Breast epithelium (tissue), 4 donors: ENCODE measurements at regions not wholly inside any gene's neighbourhood (a gene's known extent, or its start where the extent isn't known, plus 50 kb on each side); places are given as distances from the start of the nearest gene placed in this dataset.

Experiments used
- DNase-seq, 2 donors: peaks; one replicate each; pipeline ENCODE4 v3.0.0-alpha.2; 2019; ENCODE audit warnings: low spot score in 2 of 2
- H3K27ac ChIP-seq, 2 donors: fragments of 200-600 bp; sonication (generic) in 1 of 2; one replicate each; pipeline ENCODE4 v1.5.1; 2016 to 2019; ENCODE audit warnings: mild to moderate bottlenecking in 1 of 2
- H3K27me3 ChIP-seq, 2 donors: fragments of 200-600 bp; sonication (generic) in 1 of 2; one replicate each; pipeline versions ENCODE4 v1.5.1 to v1.6.0; 2017 to 2019; ENCODE audit warnings: control low read depth in 1 of 2, mild to moderate bottlenecking in 1 of 2
- H3K36me3 ChIP-seq: fragments of 200-600 bp; one replicate; pipeline ENCODE4 v1.5.1; 2019
- H3K4me1 ChIP-seq, 2 donors: fragments of 200-600 bp; sonication (generic); one replicate each; pipeline ENCODE4 v1.5.1; 2016 to 2019; ENCODE audit warnings: control low read depth in 1 of 2
- H3K4me3 ChIP-seq, 3 donors: fragments of 200-600 bp; sonication (generic); 1 replicate in 2 of 3; 2 replicates in 1 of 3; pipeline ENCODE4 v1.5.1; 2016 to 2019; ENCODE audit warnings: mild to moderate bottlenecking in 3 of 3, moderate library complexity in 2 of 3
- H3K9me3 ChIP-seq, 2 donors: fragments of 200-600 bp; sonication (generic) in 1 of 2; one replicate each; pipeline ENCODE4 v1.5.1; 2016 to 2019; ENCODE audit warnings: control low read depth in 1 of 2
- POLR2A ChIP-seq: fragments of 450-650 bp; IDR thresholded peaks from one replicate; pipeline ENCODE4 v1.6.1; 2016; ENCODE audit warnings: antibody characterized with exemption, mild to moderate bottlenecking, moderate library complexity
- POLR2AphosphoS5 ChIP-seq, 3 donors: sonication (generic); formaldehyde crosslinking; IDR thresholded peaks; one replicate each; pipeline ENCODE4 v1.6.1; 2017; ENCODE audit warnings: antibody characterized with exemption in 3 of 3
- intact Hi-C: fragments of 100-400 bp; cut with DNase I; formaldehyde crosslinking; loops from one replicate; pipeline ENCODE4 v1.15.1; 2023; ENCODE audit warnings: low total_unique reads
- TF ChIP-seq, protein P1 (sequence below), 3 donors: fragments of 450-650 bp; IDR thresholded peaks; one replicate each; pipeline ENCODE4 v1.5.1; 2016 to 2017; ENCODE audit warnings: antibody characterized with exemption in 3 of 3, mild to moderate bottlenecking in 3 of 3, moderate library complexity in 3 of 3

DNA sequence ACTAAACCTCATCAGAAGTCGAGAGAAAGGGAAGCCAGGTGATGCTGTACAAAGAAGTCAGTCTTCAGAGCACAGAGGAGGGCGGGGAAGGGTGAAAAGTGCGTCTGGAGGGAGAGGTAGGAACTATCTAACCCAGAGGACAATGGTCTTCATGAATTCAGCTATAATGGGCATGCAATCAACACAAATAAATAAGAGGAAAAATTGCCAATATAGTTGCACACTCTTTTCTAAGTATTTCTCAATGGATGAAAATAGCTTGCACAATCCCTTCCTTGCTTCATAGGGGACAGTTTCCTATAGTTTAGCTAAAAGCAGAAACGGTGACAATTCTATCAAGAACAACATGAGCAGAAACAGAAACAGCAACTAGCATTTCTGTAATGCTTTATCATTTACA lies 931.2 kb downstream of the AACS start:
- Histone ChIP-seq H3K27me3 (no peaks in the 10 kb centered on the region), H3K9me3 (no peaks in the 10 kb centered on the region), H3K27ac (no peak overlapping the region), H3K36me3 (no peaks in the 10 kb centered on the region), H3K4me1 (no peaks in the 10 kb centered on the region), H3K4me3 (no peak overlapping the region)
- no peak for DNase-seq
- intact Hi-C loops: no loop called here
- TF ChIP-seq POLR2A (no peak), POLR2AphosphoS5 (IDR thresholded peaks at IDR 0.05) (no peak)
- TF ChIP-seq, protein P1, sequence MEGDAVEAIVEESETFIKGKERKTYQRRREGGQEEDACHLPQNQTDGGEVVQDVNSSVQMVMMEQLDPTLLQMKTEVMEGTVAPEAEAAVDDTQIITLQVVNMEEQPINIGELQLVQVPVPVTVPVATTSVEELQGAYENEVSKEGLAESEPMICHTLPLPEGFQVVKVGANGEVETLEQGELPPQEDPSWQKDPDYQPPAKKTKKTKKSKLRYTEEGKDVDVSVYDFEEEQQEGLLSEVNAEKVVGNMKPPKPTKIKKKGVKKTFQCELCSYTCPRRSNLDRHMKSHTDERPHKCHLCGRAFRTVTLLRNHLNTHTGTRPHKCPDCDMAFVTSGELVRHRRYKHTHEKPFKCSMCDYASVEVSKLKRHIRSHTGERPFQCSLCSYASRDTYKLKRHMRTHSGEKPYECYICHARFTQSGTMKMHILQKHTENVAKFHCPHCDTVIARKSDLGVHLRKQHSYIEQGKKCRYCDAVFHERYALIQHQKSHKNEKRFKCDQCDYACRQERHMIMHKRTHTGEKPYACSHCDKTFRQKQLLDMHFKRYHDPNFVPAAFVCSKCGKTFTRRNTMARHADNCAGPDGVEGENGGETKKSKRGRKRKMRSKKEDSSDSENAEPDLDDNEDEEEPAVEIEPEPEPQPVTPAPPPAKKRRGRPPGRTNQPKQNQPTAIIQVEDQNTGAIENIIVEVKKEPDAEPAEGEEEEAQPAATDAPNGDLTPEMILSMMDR (IDR thresholded peaks at IDR 0.05): no peak

DNA sequence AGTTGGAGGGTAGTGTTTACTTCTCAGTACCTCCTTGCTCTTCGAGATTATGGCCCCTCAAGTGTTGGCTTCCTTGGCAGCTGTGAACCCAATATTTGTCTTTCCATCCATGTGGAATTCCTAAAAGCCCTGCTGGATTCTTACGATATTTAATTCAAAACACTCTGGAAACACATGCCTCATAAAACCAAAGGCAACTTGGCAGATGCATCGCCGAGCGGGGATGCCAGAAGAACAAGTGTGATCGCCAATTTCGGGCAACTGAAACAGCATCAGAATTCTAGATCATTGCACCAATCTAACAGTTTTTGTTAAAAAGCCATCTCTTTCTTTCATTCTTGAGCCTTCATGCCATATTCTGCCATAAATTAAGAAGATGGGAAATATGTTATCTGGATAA lies 934.4 kb downstream of the AACS start:
- Histone ChIP-seq H3K27me3 (no peaks in the 10 kb centered on the region), H3K36me3 (no peaks in the 10 kb centered on the region), H3K9me3 (peaks cover 11 to 24% of the 10 kb centered on the region in 2 donors), H3K4me3 (no peak overlapping the region), H3K4me1 (no peaks in the 10 kb centered on the region), H3K27ac (no peak overlapping the region)
- intact Hi-C loops: no loop called here
- DNase-seq: no peak
- TF ChIP-seq, protein P1 (IDR thresholded peaks at IDR 0.05): no peak
- TF ChIP-seq POLR2A (no peak), POLR2AphosphoS5 (IDR thresholded peaks at IDR 0.05) (no peak)

DNA sequence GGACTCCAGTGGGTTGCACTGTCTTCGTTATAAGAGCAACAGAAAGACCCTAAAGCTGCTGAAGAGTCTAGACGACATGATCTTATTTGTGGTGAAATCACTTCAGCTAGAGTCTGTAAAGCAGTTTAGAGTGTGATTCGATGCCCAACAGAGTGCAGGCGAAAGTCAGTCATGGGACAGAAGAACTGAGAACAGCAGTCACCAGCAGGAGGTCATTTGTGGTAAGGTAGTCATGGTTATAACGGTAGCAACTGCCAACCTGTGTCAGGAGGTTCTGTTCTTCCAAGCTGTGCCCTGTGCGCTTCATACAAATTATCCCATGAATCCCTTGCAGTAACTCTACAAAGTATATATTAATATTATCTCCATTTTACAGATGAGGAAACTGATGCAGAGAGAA lies 954.1 kb downstream of the AACS start:
- no peaks in the 10 kb centered on the region for H3K36me3 ChIP-seq
- H3K4me3 ChIP-seq: no peak overlapping the region
- intact Hi-C loops: no loop called here
- H3K27me3 ChIP-seq: no peaks in the 10 kb centered on the region
- no peak for DNase-seq
- no peak overlapping the region for H3K27ac ChIP-seq
- TF ChIP-seq POLR2A (no peak), POLR2AphosphoS5 (IDR thresholded peaks at IDR 0.05) (no peak)
- TF ChIP-seq, protein P1 (IDR thresholded peaks at IDR 0.05): no peak
- no peaks in the 10 kb centered on the region for H3K4me1 ChIP-seq
- H3K9me3 ChIP-seq: peaks cover 16 to 37% of the 10 kb centered on the region in 2 donors

DNA sequence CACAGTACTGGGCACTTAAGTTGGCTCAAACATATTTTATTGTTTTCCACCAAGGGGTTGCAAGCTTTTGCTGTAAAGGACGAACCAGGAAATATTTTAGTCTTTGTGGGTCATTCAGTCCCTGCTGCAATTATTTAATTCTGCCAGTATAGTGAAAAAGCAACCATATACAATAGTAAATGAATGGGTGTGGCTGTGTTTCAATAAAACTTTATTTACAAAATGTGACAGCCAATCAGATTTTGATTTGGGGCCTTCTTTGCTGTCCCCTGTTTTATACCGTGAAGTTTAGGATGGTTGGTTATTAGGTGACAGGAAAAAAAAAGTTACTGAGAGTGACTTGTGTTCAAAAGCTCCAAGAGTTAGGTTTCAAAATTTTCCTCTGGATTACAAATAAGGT lies 956.4 kb downstream of the AACS start:
- no peaks in the 10 kb centered on the region for H3K4me1 ChIP-seq
- intact Hi-C loops: no loop called here

DNA sequence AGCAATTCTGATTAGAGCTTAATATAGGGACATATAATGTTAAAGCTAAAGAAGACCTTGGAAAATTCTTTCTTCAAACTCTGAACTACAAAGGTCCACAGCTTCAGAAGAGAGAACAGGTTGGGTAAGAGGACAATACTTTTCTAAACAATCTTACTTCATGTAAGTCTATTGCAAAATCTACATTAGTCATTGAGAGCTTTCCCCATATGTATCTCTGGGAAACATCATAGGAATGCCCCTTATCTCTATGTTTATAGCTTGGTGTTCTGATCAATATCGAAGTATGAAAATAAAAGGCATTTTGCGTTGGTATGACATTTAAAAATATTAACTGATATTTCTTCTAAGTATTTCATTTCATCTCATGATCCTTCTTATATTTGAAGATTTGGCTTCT lies 962.6 kb downstream of the AACS start:
- Histone ChIP-seq H3K27ac (no peak overlapping the region), H3K36me3 (no peaks in the 10 kb centered on the region), H3K27me3 (no peaks in the 10 kb centered on the region), H3K4me3 (no peak overlapping the region), H3K4me1 (no peaks in the 10 kb centered on the region), H3K9me3 (no peaks in the 10 kb centered on the region)
- no peak for DNase-seq
- TF ChIP-seq, protein P1 (IDR thresholded peaks at IDR 0.05): no peak
- TF ChIP-seq POLR2AphosphoS5 (IDR thresholded peaks at IDR 0.05): no peak
- TF ChIP-seq POLR2A: no peak
- intact Hi-C loops: no loop called here

More for the DNA sequence above, 956.4 kb downstream of the AACS start:
- Histone ChIP-seq H3K4me3 (no peak overlapping the region), H3K27me3 (no peaks in the 10 kb centered on the region), H3K36me3 (no peaks in the 10 kb centered on the region), H3K9me3 (peaks cover 16 to 34% of the 10 kb centered on the region in 2 donors), H3K27ac (no peak overlapping the region)
- no peak for TF ChIP-seq POLR2A
- no peak for TF ChIP-seq POLR2AphosphoS5 (IDR thresholded peaks at IDR 0.05)
- TF ChIP-seq, protein P1 (IDR thresholded peaks at IDR 0.05): no peak
- no peak for DNase-seq
